ENCODE measurements at regions not wholly inside any gene's neighbourhood (a gene's known extent, or its start where the extent isn't known, plus 50 kb on each side); places are given as distances from the start of the nearest gene placed in this dataset.

- no peak for TF ChIP-seq REST (IDR thresholded peaks at IDR 0.05; ENCODE audit: unreplicated experiment)
- TF ChIP-seq EZH2 (IDR thresholded peaks at IDR 0.05; ENCODE audit: low read depth, unreplicated experiment), result no peak
- TF ChIP-seq ETS1 (IDR thresholded peaks at IDR 0.05), result no peak
- no peak for TF ChIP-seq ZNF331 (CRISPR knock-in tag; IDR thresholded peaks at IDR 0.05; ENCODE audit: low read depth)
- TF ChIP-seq CTCF (conservative IDR thresholded peaks at IDR 0.05; ENCODE audit: low read depth in 2 of 2), result no peak
- TF ChIP-seq POLR2AphosphoS5 (IDR thresholded peaks at IDR 0.05; ENCODE audit: low read depth), result no peak
- TF ChIP-seq NANOG (IDR thresholded peaks at IDR 0.05; ENCODE audit: borderline replicate concordance), result no peak
- TF ChIP-seq STAT1 (IDR thresholded peaks at IDR 0.05; ENCODE audit: unreplicated experiment), result no peak
- TF ChIP-seq ZNF114 (CRISPR knock-in tag; IDR thresholded peaks at IDR 0.05), result no peak
- TF ChIP-seq CREB1 (CRISPR knock-in tag; IDR thresholded peaks at IDR 0.05; ENCODE audit: low read depth), result no peak
These were observed 1583.6 kb upstream of the LRRTM3 start (continued) for GRCh38 chr10:65342245-65342644.

DNA sequence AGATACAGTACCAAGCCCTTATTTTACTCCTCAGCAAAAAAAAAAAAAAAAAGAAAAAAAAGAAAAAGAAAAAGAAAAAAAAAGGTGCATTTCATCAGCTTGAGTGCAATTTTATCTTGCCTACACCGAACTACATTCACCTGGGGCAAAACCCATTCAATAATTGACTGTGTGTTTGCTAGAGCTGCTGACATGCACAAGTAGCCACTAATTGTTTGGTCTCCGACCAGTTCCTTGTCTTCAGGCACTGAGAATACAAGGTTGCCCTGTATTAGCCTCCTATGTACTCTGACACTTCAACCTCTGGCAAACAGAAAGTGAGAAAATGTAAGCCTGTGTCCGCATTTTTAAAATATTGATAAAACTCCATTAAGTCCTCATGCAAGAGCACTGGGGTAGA, 1579.4 kb upstream of the LRRTM3 start:
- Mint-ChIP-seq H3K36me3 (ENCODE audit: low read depth) (peaks cover 6% of the 10 kb centered on the region; the same call in 1 of the 3 replicates), H3K4me1 (peaks cover 3% of the 10 kb centered on the region), H3K27me3 (ENCODE audit: insufficient read depth, low read depth, poor library complexity) (no peaks in the 10 kb centered on the region), H3K27ac (no peak overlapping the region), H3K4me3 (no peak overlapping the region), H3K9me3 (peaks cover 6% of the 10 kb centered on the region; the same call in 2 of the 3 replicates)
- Histone ChIP-seq H3K27me3 (ENCODE audit: insufficient read depth) (no peaks in the 10 kb centered on the region), H4K20me1 (replicated peaks; ENCODE audit: insufficient read depth) (no peaks in the 10 kb centered on the region), H3K4me3 (no peak overlapping the region), H3K9me2 (ENCODE audit: insufficient read depth) (no peaks in the 10 kb centered on the region; the same call in 1 of the 2 replicates), H3K4me2 (no peak overlapping the region), H2AFZ (no peak overlapping the region), H3K36me3 (ENCODE audit: insufficient read depth) (no peaks in the 10 kb centered on the region), H3K4me1 (ENCODE audit: insufficient read depth) (no peaks in the 10 kb centered on the region), H3K79me2 (replicated peaks; ENCODE audit: insufficient read depth) (no peaks in the 10 kb centered on the region), H3K27ac (ENCODE audit: low read depth) (no peak overlapping the region), H3F3A (replicated peaks; ENCODE audit: low read depth) (no peaks in the 10 kb centered on the region)
- ATAC-seq, result no peak
- no peak for DNase-seq (ENCODE audit: low spot score)
- TF ChIP-seq JUNB (IDR thresholded peaks at IDR 0.05; ENCODE audit: unreplicated experiment), result no peak
- TF ChIP-seq ZNF331 (CRISPR knock-in tag; IDR thresholded peaks at IDR 0.05; ENCODE audit: low read depth), result no peak
- no peak for TF ChIP-seq POLR2AphosphoS5 (IDR thresholded peaks at IDR 0.05; ENCODE audit: low read depth)
- TF ChIP-seq, protein P1, sequence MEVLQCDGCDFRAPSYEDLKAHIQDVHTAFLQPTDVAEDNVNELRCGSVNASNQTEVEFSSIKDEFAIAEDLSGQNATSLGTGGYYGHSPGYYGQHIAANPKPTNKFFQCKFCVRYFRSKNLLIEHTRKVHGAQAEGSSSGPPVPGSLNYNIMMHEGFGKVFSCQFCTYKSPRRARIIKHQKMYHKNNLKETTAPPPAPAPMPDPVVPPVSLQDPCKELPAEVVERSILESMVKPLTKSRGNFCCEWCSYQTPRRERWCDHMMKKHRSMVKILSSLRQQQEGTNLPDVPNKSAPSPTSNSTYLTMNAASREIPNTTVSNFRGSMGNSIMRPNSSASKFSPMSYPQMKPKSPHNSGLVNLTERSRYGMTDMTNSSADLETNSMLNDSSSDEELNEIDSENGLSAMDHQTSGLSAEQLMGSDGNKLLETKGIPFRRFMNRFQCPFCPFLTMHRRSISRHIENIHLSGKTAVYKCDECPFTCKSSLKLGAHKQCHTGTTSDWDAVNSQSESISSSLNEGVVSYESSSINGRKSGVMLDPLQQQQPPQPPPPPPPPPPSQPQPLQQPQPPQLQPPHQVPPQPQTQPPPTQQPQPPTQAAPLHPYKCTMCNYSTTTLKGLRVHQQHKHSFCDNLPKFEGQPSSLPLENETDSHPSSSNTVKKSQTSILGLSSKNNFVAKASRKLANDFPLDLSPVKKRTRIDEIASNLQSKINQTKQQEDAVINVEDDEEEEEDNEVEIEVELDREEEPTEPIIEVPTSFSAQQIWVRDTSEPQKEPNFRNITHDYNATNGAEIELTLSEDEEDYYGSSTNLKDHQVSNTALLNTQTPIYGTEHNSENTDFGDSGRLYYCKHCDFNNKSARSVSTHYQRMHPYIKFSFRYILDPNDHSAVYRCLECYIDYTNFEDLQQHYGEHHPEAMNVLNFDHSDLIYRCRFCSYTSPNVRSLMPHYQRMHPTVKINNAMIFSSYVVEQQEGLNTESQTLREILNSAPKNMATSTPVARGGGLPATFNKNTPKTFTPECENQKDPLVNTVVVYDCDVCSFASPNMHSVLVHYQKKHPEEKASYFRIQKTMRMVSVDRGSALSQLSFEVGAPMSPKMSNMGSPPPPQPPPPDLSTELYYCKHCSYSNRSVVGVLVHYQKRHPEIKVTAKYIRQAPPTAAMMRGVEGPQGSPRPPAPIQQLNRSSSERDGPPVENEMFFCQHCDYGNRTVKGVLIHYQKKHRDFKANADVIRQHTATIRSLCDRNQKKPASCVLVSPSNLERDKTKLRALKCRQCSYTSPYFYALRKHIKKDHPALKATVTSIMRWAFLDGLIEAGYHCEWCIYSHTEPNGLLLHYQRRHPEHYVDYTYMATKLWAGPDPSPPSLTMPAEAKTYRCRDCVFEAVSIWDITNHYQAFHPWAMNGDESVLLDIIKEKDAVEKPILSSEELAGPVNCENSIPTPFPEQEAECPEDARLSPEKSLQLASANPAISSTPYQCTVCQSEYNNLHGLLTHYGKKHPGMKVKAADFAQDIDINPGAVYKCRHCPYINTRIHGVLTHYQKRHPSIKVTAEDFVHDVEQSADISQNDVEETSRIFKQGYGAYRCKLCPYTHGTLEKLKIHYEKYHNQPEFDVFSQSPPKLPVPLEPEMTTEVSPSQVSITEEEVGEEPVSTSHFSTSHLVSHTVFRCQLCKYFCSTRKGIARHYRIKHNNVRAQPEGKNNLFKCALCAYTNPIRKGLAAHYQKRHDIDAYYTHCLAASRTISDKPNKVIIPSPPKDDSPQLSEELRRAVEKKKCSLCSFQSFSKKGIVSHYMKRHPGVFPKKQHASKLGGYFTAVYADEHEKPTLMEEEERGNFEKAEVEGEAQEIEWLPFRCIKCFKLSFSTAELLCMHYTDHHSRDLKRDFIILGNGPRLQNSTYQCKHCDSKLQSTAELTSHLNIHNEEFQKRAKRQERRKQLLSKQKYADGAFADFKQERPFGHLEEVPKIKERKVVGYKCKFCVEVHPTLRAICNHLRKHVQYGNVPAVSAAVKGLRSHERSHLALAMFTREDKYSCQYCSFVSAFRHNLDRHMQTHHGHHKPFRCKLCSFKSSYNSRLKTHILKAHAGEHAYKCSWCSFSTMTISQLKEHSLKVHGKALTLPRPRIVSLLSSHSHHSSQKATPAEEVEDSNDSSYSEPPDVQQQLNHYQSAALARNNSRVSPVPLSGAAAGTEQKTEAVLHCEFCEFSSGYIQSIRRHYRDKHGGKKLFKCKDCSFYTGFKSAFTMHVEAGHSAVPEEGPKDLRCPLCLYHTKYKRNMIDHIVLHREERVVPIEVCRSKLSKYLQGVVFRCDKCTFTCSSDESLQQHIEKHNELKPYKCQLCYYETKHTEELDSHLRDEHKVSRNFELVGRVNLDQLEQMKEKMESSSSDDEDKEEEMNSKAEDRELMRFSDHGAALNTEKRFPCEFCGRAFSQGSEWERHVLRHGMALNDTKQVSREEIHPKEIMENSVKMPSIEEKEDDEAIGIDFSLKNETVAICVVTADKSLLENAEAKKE (CRISPR knock-in tag; IDR thresholded peaks at IDR 0.05), result no peak
- TF ChIP-seq EZH2 (IDR thresholded peaks at IDR 0.05; ENCODE audit: low read depth, unreplicated experiment), result no peak
- TF ChIP-seq CREB1 (CRISPR knock-in tag; IDR thresholded peaks at IDR 0.05; ENCODE audit: low read depth), result no peak
